Progenitor cell of endocrine pancreas (in vitro differentiated cells): ENCODE measurements at regions not wholly inside any gene's neighbourhood (a gene's known extent, or its start where the extent isn't known, plus 50 kb on each side); places are given as distances from the start of the nearest gene placed in this dataset.
"Not testable (repeated sequence)": the region's sequence is repeated elsewhere in the genome, so short reads cannot be mapped to it uniquely, and the experiment has no call there.

ENCODE experiments used
- DNase-seq: peaks from one replicate; pipeline ENCODE4 v3.0.0; 2021; ENCODE audit warnings: low spot score; ENCODE audit not compliant: unreplicated experiment
- H3K27ac Mint-ChIP-seq: 2 replicates; pipeline ENCODE4 v1.8.0; 2021; ENCODE audit warnings: mild to moderate bottlenecking, moderate library complexity, mixed read lengths
- H3K27me3 Mint-ChIP-seq: 2 replicates; pipeline ENCODE4 v1.8.0; 2021; ENCODE audit warnings: mixed read lengths
- H3K36me3 Mint-ChIP-seq: 2 replicates; pipeline ENCODE4 v1.8.0; 2022; ENCODE audit warnings: mixed read lengths; ENCODE audit not compliant: insufficient read depth
- H3K4me1 Mint-ChIP-seq: 2 replicates; pipeline ENCODE4 v1.8.0; 2021; ENCODE audit warnings: low read depth, mixed read lengths
- H3K4me3 Mint-ChIP-seq: 2 replicates; pipeline ENCODE4 v1.8.0; 2021; ENCODE audit warnings: low read depth, mild to moderate bottlenecking, moderate library complexity, mixed read lengths
- H3K9me3 Mint-ChIP-seq: 2 replicates; pipeline ENCODE4 v1.8.0; 2021; ENCODE audit warnings: low read depth, mixed read lengths
- CTCF ChIP-seq: fragments of 200-600 bp; sonication (generic); IDR thresholded peaks from one replicate; pipeline ENCODE4 v1.5.0; 2021; ENCODE audit warnings: antibody characterized with exemption, mild to moderate bottlenecking; ENCODE audit not compliant: unreplicated experiment

- no peaks in the 10 kb centered on the region for H3K36me3 Mint-ChIP-seq
- no peak overlapping the region for H3K4me3 Mint-ChIP-seq
- no peak for TF ChIP-seq CTCF
- H3K9me3 Mint-ChIP-seq, result peaks cover 9% of the 10 kb centered on the region
- H3K27ac Mint-ChIP-seq, result no peak overlapping the region
- no peak for DNase-seq
- peaks cover 40% of the 10 kb centered on the region for H3K27me3 Mint-ChIP-seq
- no peaks in the 10 kb centered on the region for H3K4me1 Mint-ChIP-seq
These were observed 151.6 kb upstream of the CDH4 start for GRCh38 chr20:61100489-61100888.

GRCh38 chr20:61101321-61101720, 150.7 kb upstream of the CDH4 start:
- H3K4me3 Mint-ChIP-seq, H3K9me3 Mint-ChIP-seq, H3K4me1 Mint-ChIP-seq, DNase-seq, H3K36me3 Mint-ChIP-seq, H3K27ac Mint-ChIP-seq: not testable (repeated sequence)
- H3K27me3 Mint-ChIP-seq, result peaks cover 43% of the 10 kb centered on the region

GRCh38 chr20:61104232-61104631, 147.8 kb upstream of the CDH4 start:
- Mint-ChIP-seq H3K27ac (no peak overlapping the region), H3K9me3 (no peaks in the 10 kb centered on the region), H3K4me1 (no peaks in the 10 kb centered on the region), H3K36me3 (no peaks in the 10 kb centered on the region), H3K27me3 (peaks cover 39% of the 10 kb centered on the region), H3K4me3 (no peak overlapping the region)
- no peak for TF ChIP-seq CTCF
- DNase-seq, result no peak

- no peak for TF ChIP-seq CTCF
- Mint-ChIP-seq H3K9me3 (no peaks in the 10 kb centered on the region), H3K4me3 (no peak overlapping the region), H3K27ac (no peak overlapping the region), H3K4me1 (no peaks in the 10 kb centered on the region), H3K27me3 (peaks cover 30% of the 10 kb centered on the region), H3K36me3 (no peaks in the 10 kb centered on the region)
- DNase-seq, result no peak
These were observed 146.7 kb upstream of the CDH4 start for GRCh38 chr20:61105395-61105794.

GRCh38 chr20:61106438-61106837, 145.6 kb upstream of the CDH4 start:
- H3K4me3 Mint-ChIP-seq, result no peak overlapping the region
- H3K27me3 Mint-ChIP-seq, result peaks cover 29% of the 10 kb centered on the region
- H3K27ac Mint-ChIP-seq, result no peak overlapping the region
- H3K4me1 Mint-ChIP-seq, result no peaks in the 10 kb centered on the region
- no peak for DNase-seq
- TF ChIP-seq CTCF, result no peak
- H3K9me3 Mint-ChIP-seq, result no peaks in the 10 kb centered on the region
- H3K36me3 Mint-ChIP-seq, result no peaks in the 10 kb centered on the region

GRCh38 chr20:61109221-61109805, 142.7 kb upstream of the CDH4 start:
- Mint-ChIP-seq H3K27ac (no peak overlapping the region), H3K4me1 (no peaks in the 10 kb centered on the region), H3K36me3 (no peaks in the 10 kb centered on the region), H3K27me3 (peaks cover 25% of the 10 kb centered on the region), H3K9me3 (no peaks in the 10 kb centered on the region), H3K4me3 (no peak overlapping the region)
- DNase-seq, result no peak
- TF ChIP-seq CTCF, result no peak
